HL-60 (cell line): ENCODE measurements at regions not wholly inside any gene's neighbourhood (a gene's known extent, or its start where the extent isn't known, plus 50 kb on each side); places are given as distances from the start of the nearest gene placed in this dataset.

Experiments used
- POLR2AphosphoS5 ChIP-seq: IDR thresholded peaks from 2 replicates; pipeline ENCODE4 v1.6.1; 2012; ENCODE audit warnings: low read depth
- TF ChIP-seq, protein P1 (sequence below): IDR thresholded peaks from one replicate; pipeline ENCODE4 v1.5.1; 2011; ENCODE audit warnings: low read length, control low read depth, inconsistent platforms; ENCODE audit not compliant: insufficient read depth

DNA sequence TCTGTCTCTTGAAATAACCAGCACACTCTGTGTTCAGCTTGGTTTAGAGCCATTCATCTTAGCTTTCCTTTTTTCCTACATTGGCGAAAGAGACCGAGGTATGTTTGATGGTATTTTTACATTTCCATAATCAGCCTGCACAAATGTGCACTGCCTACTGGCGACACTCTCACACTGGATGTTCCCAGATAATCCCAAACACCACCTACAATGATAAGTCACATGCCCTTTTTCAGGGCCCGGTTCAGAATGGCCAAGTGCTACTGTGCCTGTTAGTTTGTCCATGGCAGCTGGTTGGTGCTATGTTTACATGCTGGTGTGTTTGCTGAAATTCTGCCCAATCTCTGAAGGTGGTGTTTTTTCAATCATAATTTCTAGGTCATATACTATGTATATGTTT, 80.8 kb upstream of the NR3C2 start:
- TF ChIP-seq, protein P1, sequence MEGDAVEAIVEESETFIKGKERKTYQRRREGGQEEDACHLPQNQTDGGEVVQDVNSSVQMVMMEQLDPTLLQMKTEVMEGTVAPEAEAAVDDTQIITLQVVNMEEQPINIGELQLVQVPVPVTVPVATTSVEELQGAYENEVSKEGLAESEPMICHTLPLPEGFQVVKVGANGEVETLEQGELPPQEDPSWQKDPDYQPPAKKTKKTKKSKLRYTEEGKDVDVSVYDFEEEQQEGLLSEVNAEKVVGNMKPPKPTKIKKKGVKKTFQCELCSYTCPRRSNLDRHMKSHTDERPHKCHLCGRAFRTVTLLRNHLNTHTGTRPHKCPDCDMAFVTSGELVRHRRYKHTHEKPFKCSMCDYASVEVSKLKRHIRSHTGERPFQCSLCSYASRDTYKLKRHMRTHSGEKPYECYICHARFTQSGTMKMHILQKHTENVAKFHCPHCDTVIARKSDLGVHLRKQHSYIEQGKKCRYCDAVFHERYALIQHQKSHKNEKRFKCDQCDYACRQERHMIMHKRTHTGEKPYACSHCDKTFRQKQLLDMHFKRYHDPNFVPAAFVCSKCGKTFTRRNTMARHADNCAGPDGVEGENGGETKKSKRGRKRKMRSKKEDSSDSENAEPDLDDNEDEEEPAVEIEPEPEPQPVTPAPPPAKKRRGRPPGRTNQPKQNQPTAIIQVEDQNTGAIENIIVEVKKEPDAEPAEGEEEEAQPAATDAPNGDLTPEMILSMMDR, result no peak
- no peak for TF ChIP-seq POLR2AphosphoS5
